Keratinocyte (primary cell): ENCODE measurements at regions not wholly inside any gene's neighbourhood (a gene's known extent, or its start where the extent isn't known, plus 50 kb on each side); places are given as distances from the start of the nearest gene placed in this dataset.

Experiments used
- DNase-seq: peaks from one replicate; pipeline ENCODE4 v3.0.0-alpha.2; 2011; ENCODE audit warnings: low read depth, missing footprints, low spot score
- FAIRE-seq: peaks from 2 replicates; lab custom pipeline; 2011; peaks lifted over from hg19 to GRCh38; lab: Jason Lieb, UNC
- H2AFZ ChIP-seq: 2 replicates; pipeline ENCODE4 v1.6.0; 2012; ENCODE audit warnings: low read length, control low read depth, inconsistent platforms; ENCODE audit not compliant: control insufficient read depth
- H3K27ac ChIP-seq: 2 replicates; pipeline ENCODE4 v1.5.1; 2011; ENCODE audit warnings: low read length; ENCODE audit not compliant: control insufficient read depth, insufficient read depth
- H3K27me3 ChIP-seq: 3 replicates; pipeline ENCODE4 v1.6.0; 2011; ENCODE audit warnings: low read length; ENCODE audit not compliant: control insufficient read depth, insufficient read depth; ENCODE audit errors: extremely low read depth
- H3K36me3 ChIP-seq, 2 experiments: 2 replicates in 1 of 2; 3 replicates in 1 of 2; pipeline ENCODE4 v1.5.1; 2011; ENCODE audit warnings: low read length in 2 of 2, mild to moderate bottlenecking in 1 of 2; ENCODE audit not compliant: control insufficient read depth in 2 of 2, insufficient read depth in 2 of 2; ENCODE audit errors: extremely low read depth in 1 of 2
- H3K4me1 ChIP-seq: 3 replicates; pipeline ENCODE4 v1.5.1; 2011; ENCODE audit warnings: low read length; ENCODE audit not compliant: control insufficient read depth, insufficient read depth; ENCODE audit errors: extremely low read depth
- H3K4me2 ChIP-seq: 3 replicates; pipeline ENCODE4 v1.6.0; 2011; ENCODE audit warnings: low read depth, low read length; ENCODE audit not compliant: control insufficient read depth, insufficient read depth; ENCODE audit errors: extremely low read depth
- H3K4me3 ChIP-seq, 3 experiments: fragments of 200-600 bp in 1 of 3; sonication (generic) in 1 of 3; 2 replicates in 2 of 3; 3 replicates in 1 of 3; pipeline ENCODE4 v1.5.1; 2011 to 2016; ENCODE audit warnings: low read length in 3 of 3, mild to moderate bottlenecking in 3 of 3, control low read depth in 2 of 3, inconsistent platforms in 1 of 3, low read depth in 1 of 3, mixed read lengths in 1 of 3, mixed run types in 1 of 3, moderate library complexity in 1 of 3; ENCODE audit not compliant: control insufficient read depth in 2 of 3, insufficient read depth in 2 of 3; ENCODE audit errors: extremely low read depth in 1 of 3
- H3K79me2 ChIP-seq: 2 replicates; pipeline ENCODE4 v1.6.0; 2012; ENCODE audit warnings: low read length; ENCODE audit not compliant: control insufficient read depth, insufficient read depth
- H3K9ac ChIP-seq: 3 replicates; pipeline ENCODE4 v1.6.0; 2011; ENCODE audit warnings: low read length; ENCODE audit not compliant: control insufficient read depth, insufficient read depth; ENCODE audit errors: extremely low read depth
- H3K9me1 ChIP-seq: 3 replicates; pipeline ENCODE4 v1.6.0; 2011; ENCODE audit warnings: low read length; ENCODE audit not compliant: control insufficient read depth, insufficient read depth; ENCODE audit errors: extremely low read depth
- H3K9me3 ChIP-seq: 2 replicates; pipeline ENCODE4 v1.5.1; 2012; ENCODE audit warnings: low read depth, low read length; ENCODE audit not compliant: control insufficient read depth
- H4K20me1 ChIP-seq: 3 replicates; pipeline ENCODE4 v1.6.0; 2011; ENCODE audit warnings: low read length; ENCODE audit not compliant: control insufficient read depth, insufficient read depth; ENCODE audit errors: extremely low read depth
- EZH2 ChIP-seq: IDR thresholded peaks from one replicate; pipeline ENCODE4 v1.6.1; 2012; ENCODE audit warnings: inconsistent platforms, mild to moderate bottlenecking, low read length, moderate library complexity
- dilution Hi-C: fragments of 300-500 bp; cut with MboI; formaldehyde crosslinking; loops from one replicate; pipeline ENCODE4 v1.7.0; 2020; ENCODE audit warnings: low sequenced_read_pairs; ENCODE audit not compliant: extremely low pct_ligation_motif_present
- TF ChIP-seq, protein P1 (sequence below), 3 experiments: IDR thresholded peaks in 1 of 3; conservative IDR thresholded peaks in 1 of 3; optimal IDR thresholded peaks in 1 of 3; 2 replicates in 2 of 3; 3 replicates in 1 of 3; pipeline versions ENCODE3 to v1.5.1; 2011; ENCODE audit warnings: low read length in 3 of 3, mild to moderate bottlenecking in 3 of 3, moderate library complexity in 2 of 3, control low read depth in 1 of 3, inconsistent platforms in 1 of 3; ENCODE audit not compliant: insufficient read depth in 2 of 3; ENCODE audit errors: extremely low read depth in 1 of 3

DNA sequence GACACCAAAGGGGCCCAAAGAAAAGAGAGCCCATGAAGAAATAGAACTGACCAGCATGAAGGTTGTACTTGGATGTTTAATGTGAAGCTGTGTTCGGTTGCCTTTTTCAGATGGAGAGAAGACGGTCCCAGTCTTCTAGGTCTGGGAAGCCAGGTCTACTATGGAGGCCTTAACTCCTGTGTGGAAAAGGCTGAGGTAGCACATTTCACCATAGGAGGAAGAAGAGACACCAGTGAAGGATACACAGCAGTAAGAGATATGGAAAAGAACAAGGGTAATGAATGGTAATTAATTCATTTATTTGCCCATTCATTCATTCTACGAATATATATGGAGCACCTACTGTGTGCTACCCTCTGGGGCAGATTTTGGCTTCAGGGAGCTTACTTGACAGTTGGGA, 151.6 kb upstream of the PLEKHG7 start:
- Histone ChIP-seq H3K79me2 (no peaks in the 10 kb centered on the region), H3K27me3 (no peaks in the 10 kb centered on the region), H3K9me1 (no peaks in the 10 kb centered on the region), H3K4me3 (no peak overlapping the region), H3K36me3 (no peaks in the 10 kb centered on the region), H4K20me1 (no peaks in the 10 kb centered on the region), H3K9me3 (no peaks in the 10 kb centered on the region), H3K27ac (peak overlapping the region; percentile 94), H3K4me1 (peaks cover 29% of the 10 kb centered on the region), H2AFZ (peak overlapping the region; percentile 90), H3K4me2 (peak overlapping the region; percentile 40), H3K9ac (peak overlapping the region; percentile 30)
- dilution Hi-C loops = no loop called here
- FAIRE-seq (no peak), DNase-seq (no peak)
- TF ChIP-seq EZH2 = no peak
- TF ChIP-seq, protein P1, sequence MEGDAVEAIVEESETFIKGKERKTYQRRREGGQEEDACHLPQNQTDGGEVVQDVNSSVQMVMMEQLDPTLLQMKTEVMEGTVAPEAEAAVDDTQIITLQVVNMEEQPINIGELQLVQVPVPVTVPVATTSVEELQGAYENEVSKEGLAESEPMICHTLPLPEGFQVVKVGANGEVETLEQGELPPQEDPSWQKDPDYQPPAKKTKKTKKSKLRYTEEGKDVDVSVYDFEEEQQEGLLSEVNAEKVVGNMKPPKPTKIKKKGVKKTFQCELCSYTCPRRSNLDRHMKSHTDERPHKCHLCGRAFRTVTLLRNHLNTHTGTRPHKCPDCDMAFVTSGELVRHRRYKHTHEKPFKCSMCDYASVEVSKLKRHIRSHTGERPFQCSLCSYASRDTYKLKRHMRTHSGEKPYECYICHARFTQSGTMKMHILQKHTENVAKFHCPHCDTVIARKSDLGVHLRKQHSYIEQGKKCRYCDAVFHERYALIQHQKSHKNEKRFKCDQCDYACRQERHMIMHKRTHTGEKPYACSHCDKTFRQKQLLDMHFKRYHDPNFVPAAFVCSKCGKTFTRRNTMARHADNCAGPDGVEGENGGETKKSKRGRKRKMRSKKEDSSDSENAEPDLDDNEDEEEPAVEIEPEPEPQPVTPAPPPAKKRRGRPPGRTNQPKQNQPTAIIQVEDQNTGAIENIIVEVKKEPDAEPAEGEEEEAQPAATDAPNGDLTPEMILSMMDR (optimal IDR thresholded peaks at IDR 0.05 in 1 of 3, IDR thresholded peaks at IDR 0.05 in 1 of 3, conservative IDR thresholded peaks at IDR 0.05 in 1 of 3; ENCODE audit: extremely low read depth in 1 of 3, insufficient read depth in 2 of 3, low read length in 3 of 3) = no peak

DNA sequence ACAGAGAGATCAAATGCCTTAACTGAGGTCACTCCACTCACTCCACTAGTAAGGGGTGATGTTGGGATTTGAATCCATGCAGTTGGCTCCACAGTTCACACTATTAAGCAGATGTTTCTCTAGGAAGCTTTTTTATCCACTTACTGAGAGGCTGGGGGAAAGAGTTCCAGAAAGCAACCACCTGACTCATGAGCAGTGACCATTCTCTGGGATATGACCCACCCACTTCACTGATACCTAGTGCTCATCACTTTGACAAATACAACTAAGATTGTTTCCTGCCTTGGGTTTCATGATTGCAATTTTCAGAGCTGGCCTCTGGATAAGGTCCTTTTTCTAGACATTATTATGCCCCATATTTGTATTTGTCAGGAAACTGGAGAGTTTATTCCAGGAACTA, 152.1 kb upstream of the PLEKHG7 start:
- Histone ChIP-seq H3K9ac (no peak overlapping the region), H4K20me1 (no peaks in the 10 kb centered on the region), H3K9me1 (no peaks in the 10 kb centered on the region), H3K9me3 (no peaks in the 10 kb centered on the region), H3K79me2 (no peaks in the 10 kb centered on the region), H3K36me3 (no peaks in the 10 kb centered on the region), H3K27ac (no peak overlapping the region), H3K27me3 (no peaks in the 10 kb centered on the region), H3K4me3 (no peak overlapping the region), H2AFZ (no peak overlapping the region), H3K4me2 (no peak overlapping the region), H3K4me1 (peaks cover 29% of the 10 kb centered on the region)
- TF ChIP-seq, protein P1 (optimal IDR thresholded peaks at IDR 0.05 in 1 of 3, IDR thresholded peaks at IDR 0.05 in 1 of 3, conservative IDR thresholded peaks at IDR 0.05 in 1 of 3; ENCODE audit: extremely low read depth in 1 of 3, insufficient read depth in 2 of 3, low read length in 3 of 3) = no peak
- no peak for TF ChIP-seq EZH2
- dilution Hi-C loops = no loop called here
- FAIRE-seq = no peak
- no peak for DNase-seq
